Ishikawa (cell line): ENCODE measurements at regions not wholly inside any gene's neighbourhood (a gene's known extent, or its start where the extent isn't known, plus 50 kb on each side); places are given as distances from the start of the nearest gene placed in this dataset.

Source experiments
- EP300 ChIP-seq: IDR thresholded peaks from 2 replicates; pipeline ENCODE4 v1.6.1; 2012; ENCODE audit warnings: borderline replicate concordance
- RAD21 ChIP-seq: IDR thresholded peaks from 2 replicates; pipeline ENCODE4 v1.6.1; 2012; ENCODE audit warnings: low read depth
- YY1 ChIP-seq: IDR thresholded peaks from 2 replicates; pipeline ENCODE4 v1.6.1; 2012; ENCODE audit warnings: low read depth

- TF ChIP-seq EP300 (no peak), YY1 (no peak), RAD21 (no peak)
Measured at GRCh38 chr3:177773717-177774116, 576.4 kb upstream of the TBL1XR1 start.
